ENCODE measurements at regions not wholly inside any gene's neighbourhood (a gene's known extent, or its start where the extent isn't known, plus 50 kb on each side); places are given as distances from the start of the nearest gene placed in this dataset.

DNA sequence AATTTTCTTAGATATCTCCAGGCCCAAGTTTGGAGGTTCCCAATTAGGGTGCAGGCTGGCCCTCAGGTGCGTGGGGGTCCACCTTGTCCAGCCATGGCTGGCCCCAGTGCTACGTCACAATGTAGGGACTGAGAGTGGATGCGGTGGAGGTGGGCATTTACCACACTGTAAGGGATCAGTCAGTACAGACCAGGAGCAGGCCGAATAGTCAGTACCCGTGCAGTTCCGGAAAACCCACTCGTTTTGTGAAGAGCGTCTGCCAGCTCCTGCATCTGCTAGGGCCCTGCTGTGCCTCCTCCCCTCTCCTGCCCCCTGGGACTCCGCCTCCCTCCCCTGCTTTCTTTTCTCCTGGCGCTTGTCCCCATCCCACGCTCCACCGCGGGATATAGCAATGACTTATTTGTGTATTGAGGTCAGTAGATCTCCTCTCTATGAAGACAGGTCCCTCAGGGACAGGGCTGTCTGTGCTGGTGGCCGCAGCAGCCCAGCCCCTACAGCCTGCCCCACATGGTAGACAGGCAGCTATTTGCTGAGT lies 50.4 kb upstream of the SEPTIN5 start:
- DNase-seq, result no peak

- DNase-seq, result no peak
These were observed 49.9 kb upstream of the SEPTIN5 start for GRCh38 chr22:19664406-19664805.

All from cerebellar nuclear complex (tissue), 1 donor.